Activated naive CD8-positive, alpha-beta T cell (primary cell): ENCODE measurements at regions not wholly inside any gene's neighbourhood (a gene's known extent, or its start where the extent isn't known, plus 50 kb on each side); places are given as distances from the start of the nearest gene placed in this dataset.

Experiments used
- H3K27ac Mint-ChIP-seq: one replicate; pipeline ENCODE4 v1.8.0; 2021; ENCODE audit warnings: mixed read lengths
- H3K27me3 Mint-ChIP-seq: one replicate; pipeline ENCODE4 v1.8.0; 2021; ENCODE audit warnings: mixed read lengths
- H3K36me3 Mint-ChIP-seq: one replicate; pipeline ENCODE4 v1.8.0; 2021; ENCODE audit warnings: mixed read lengths
- H3K4me1 Mint-ChIP-seq: one replicate; pipeline ENCODE4 v1.8.0; 2021; ENCODE audit warnings: low read depth, mixed read lengths
- H3K4me3 Mint-ChIP-seq: one replicate; pipeline ENCODE4 v1.8.0; 2021; ENCODE audit warnings: mild to moderate bottlenecking, mixed read lengths
- H3K9me3 Mint-ChIP-seq: one replicate; pipeline ENCODE4 v1.8.0; 2021; ENCODE audit warnings: low read depth, mixed read lengths

GRCh38 chr15:69963385-69963784 is 134.3 kb downstream of the TLE3 start:
- no peaks in the 10 kb centered on the region for H3K36me3 Mint-ChIP-seq
- no peaks in the 10 kb centered on the region for H3K9me3 Mint-ChIP-seq
- H3K27me3 Mint-ChIP-seq, result peaks cover 5% of the 10 kb centered on the region
- H3K4me3 Mint-ChIP-seq, result no peak overlapping the region
- H3K27ac Mint-ChIP-seq, result no peak overlapping the region
- H3K4me1 Mint-ChIP-seq, result no peaks in the 10 kb centered on the region

GRCh38 chr15:69971771-69972170 is 125.9 kb downstream of the TLE3 start:
- Mint-ChIP-seq H3K27ac (no peak overlapping the region), H3K4me3 (no peak overlapping the region), H3K27me3 (peaks cover 7% of the 10 kb centered on the region), H3K4me1 (no peaks in the 10 kb centered on the region), H3K9me3 (no peaks in the 10 kb centered on the region), H3K36me3 (no peaks in the 10 kb centered on the region)

GRCh38 chr15:69972436-69972835 is 125.3 kb downstream of the TLE3 start:
- no peak overlapping the region for H3K4me3 Mint-ChIP-seq
- H3K9me3 Mint-ChIP-seq, result no peaks in the 10 kb centered on the region
- H3K4me1 Mint-ChIP-seq, result no peaks in the 10 kb centered on the region
- H3K27me3 Mint-ChIP-seq, result peaks cover 9% of the 10 kb centered on the region
- no peak overlapping the region for H3K27ac Mint-ChIP-seq
- H3K36me3 Mint-ChIP-seq, result no peaks in the 10 kb centered on the region

GRCh38 chr15:69973102-69973714 is 124.5 kb downstream of the TLE3 start:
- H3K4me3 Mint-ChIP-seq, result no peak overlapping the region
- H3K4me1 Mint-ChIP-seq, result no peaks in the 10 kb centered on the region
- H3K27me3 Mint-ChIP-seq, result peaks cover 9% of the 10 kb centered on the region
- H3K9me3 Mint-ChIP-seq, result no peaks in the 10 kb centered on the region
- H3K27ac Mint-ChIP-seq, result no peak overlapping the region
- no peaks in the 10 kb centered on the region for H3K36me3 Mint-ChIP-seq

GRCh38 chr15:69973880-69974279 is 123.8 kb downstream of the TLE3 start:
- Mint-ChIP-seq H3K4me3 (no peak overlapping the region), H3K27ac (no peak overlapping the region), H3K4me1 (no peaks in the 10 kb centered on the region), H3K9me3 (no peaks in the 10 kb centered on the region), H3K27me3 (peaks cover 9% of the 10 kb centered on the region), H3K36me3 (no peaks in the 10 kb centered on the region)

GRCh38 chr15:69974321-69974720 is 123.4 kb downstream of the TLE3 start:
- Mint-ChIP-seq H3K4me3 (no peak overlapping the region), H3K27ac (no peak overlapping the region), H3K9me3 (no peaks in the 10 kb centered on the region), H3K36me3 (no peaks in the 10 kb centered on the region), H3K27me3 (peaks cover 9% of the 10 kb centered on the region), H3K4me1 (no peaks in the 10 kb centered on the region)

- Mint-ChIP-seq H3K27ac (no peak overlapping the region), H3K36me3 (no peaks in the 10 kb centered on the region), H3K27me3 (peaks cover 9% of the 10 kb centered on the region), H3K4me3 (no peak overlapping the region), H3K9me3 (no peaks in the 10 kb centered on the region), H3K4me1 (no peaks in the 10 kb centered on the region)
Measured at GRCh38 chr15:69976366-69976994, 121.2 kb downstream of the TLE3 start.

GRCh38 chr15:69978603-69979002 is 119.1 kb downstream of the TLE3 start:
- no peaks in the 10 kb centered on the region for H3K4me1 Mint-ChIP-seq
- H3K27me3 Mint-ChIP-seq, result peaks cover 15% of the 10 kb centered on the region

GRCh38 chr15:69979262-69979661 is 118.5 kb downstream of the TLE3 start:
- no peaks in the 10 kb centered on the region for H3K4me1 Mint-ChIP-seq
- H3K27me3 Mint-ChIP-seq, result peaks cover 14% of the 10 kb centered on the region
- H3K36me3 Mint-ChIP-seq, result no peaks in the 10 kb centered on the region
- no peak overlapping the region for H3K27ac Mint-ChIP-seq
- H3K9me3 Mint-ChIP-seq, result no peaks in the 10 kb centered on the region
- H3K4me3 Mint-ChIP-seq, result no peak overlapping the region

More at GRCh38 chr15:69978603-69979002, 119.1 kb downstream of the TLE3 start:
- H3K9me3 Mint-ChIP-seq, result no peaks in the 10 kb centered on the region
- no peaks in the 10 kb centered on the region for H3K36me3 Mint-ChIP-seq
- H3K4me3 Mint-ChIP-seq, result no peak overlapping the region
- H3K27ac Mint-ChIP-seq, result no peak overlapping the region

- Mint-ChIP-seq H3K4me3 (no peak overlapping the region), H3K27me3 (peaks cover 10% of the 10 kb centered on the region), H3K27ac (no peak overlapping the region), H3K9me3 (no peaks in the 10 kb centered on the region), H3K4me1 (no peaks in the 10 kb centered on the region), H3K36me3 (no peaks in the 10 kb centered on the region)
Measured at GRCh38 chr15:69979783-69980182, 117.9 kb downstream of the TLE3 start.

GRCh38 chr15:69980341-69981059 is 117.2 kb downstream of the TLE3 start:
- H3K27me3 Mint-ChIP-seq, result peaks cover 10% of the 10 kb centered on the region
- no peaks in the 10 kb centered on the region for H3K36me3 Mint-ChIP-seq
- H3K4me1 Mint-ChIP-seq, result no peaks in the 10 kb centered on the region
- H3K4me3 Mint-ChIP-seq, result no peak overlapping the region
- no peak overlapping the region for H3K27ac Mint-ChIP-seq
- no peaks in the 10 kb centered on the region for H3K9me3 Mint-ChIP-seq

GRCh38 chr15:69982037-69982436 is 115.7 kb downstream of the TLE3 start:
- H3K9me3 Mint-ChIP-seq, result no peaks in the 10 kb centered on the region

GRCh38 chr15:69983696-69984265 is 113.9 kb downstream of the TLE3 start:
- Mint-ChIP-seq H3K4me1 (no peaks in the 10 kb centered on the region), H3K27me3 (peaks cover 12% of the 10 kb centered on the region), H3K27ac (no peak overlapping the region), H3K36me3 (no peaks in the 10 kb centered on the region), H3K4me3 (no peak overlapping the region), H3K9me3 (no peaks in the 10 kb centered on the region)

More at GRCh38 chr15:69982037-69982436, 115.7 kb downstream of the TLE3 start:
- Mint-ChIP-seq H3K27ac (no peak overlapping the region), H3K4me3 (no peak overlapping the region), H3K4me1 (no peaks in the 10 kb centered on the region), H3K27me3 (peaks cover 10% of the 10 kb centered on the region), H3K36me3 (no peaks in the 10 kb centered on the region)

GRCh38 chr15:69987492-69988489 is 109.9 kb downstream of the TLE3 start:
- Mint-ChIP-seq H3K9me3 (no peaks in the 10 kb centered on the region), H3K4me1 (no peaks in the 10 kb centered on the region), H3K36me3 (no peaks in the 10 kb centered on the region), H3K4me3 (no peak overlapping the region), H3K27ac (no peak overlapping the region), H3K27me3 (peaks cover 6% of the 10 kb centered on the region)
